Endothelial cell of umbilical vein (primary cell): ENCODE measurements at regions not wholly inside any gene's neighbourhood (a gene's known extent, or its start where the extent isn't known, plus 50 kb on each side); places are given as distances from the start of the nearest gene placed in this dataset.

Experiments
- BruUV-seq: library from RNA; stranded (reverse); fragments of 400-500 nt; replicated peaks from 2 replicates; lab custom pipeline; 2021; lab: Mats Ljungman, UMichigan
- CTCF ChIA-PET: fragments of 300-600, 350-600 bp; sonication (Branson Sonifier 250); formaldehyde crosslinking; loops from one replicate; lab custom pipeline; 2021; ENCODE audit warnings: antibody characterized with exemption, inconsistent platforms; lab: Charles Lee
- POLR2A ChIA-PET: fragments of 300-600, 350-600 bp; sonication (Branson Sonifier 250); formaldehyde crosslinking; loops from one replicate; lab custom pipeline; 2021; ENCODE audit warnings: antibody characterized with exemption, inconsistent platforms; lab: Charles Lee
- DNase-seq: peaks from one replicate; pipeline ENCODE4 v3.0.0-alpha.2; 2011; ENCODE audit warnings: low read depth, low spot score
- FAIRE-seq: peaks from 2 replicates; lab custom pipeline; 2011; peaks lifted over from hg19 to GRCh38; lab: Jason Lieb, UNC
- H2AFZ ChIP-seq: 2 replicates; pipeline ENCODE4 v1.6.0; 2012; ENCODE audit warnings: low read depth, low read length, control low read depth, inconsistent platforms
- H3K27ac ChIP-seq: 2 replicates; pipeline ENCODE4 v1.5.1; 2011; ENCODE audit warnings: low read depth, mild to moderate bottlenecking, control low read depth, low read length, moderate library complexity; ENCODE audit not compliant: insufficient read depth
- H3K27me3 ChIP-seq, 2 experiments: 2 replicates each; pipeline versions ENCODE4 v1.6.0 to v1.6.1; 2011; ENCODE audit warnings: low read length in 2 of 2, mixed read lengths in 1 of 2; ENCODE audit not compliant: control insufficient read depth in 2 of 2, insufficient read depth in 2 of 2
- H3K36me3 ChIP-seq, 2 experiments: 2 replicates in 1 of 2; 3 replicates in 1 of 2; pipeline ENCODE4 v1.5.1; 2011; ENCODE audit warnings: low read length in 2 of 2, mild to moderate bottlenecking in 1 of 2, moderate library complexity in 1 of 2; ENCODE audit not compliant: control insufficient read depth in 2 of 2, insufficient read depth in 2 of 2; ENCODE audit errors: extremely low read depth in 1 of 2
- H3K4me1 ChIP-seq: 3 replicates; pipeline ENCODE4 v1.5.1; 2011; ENCODE audit warnings: mild to moderate bottlenecking, low read length; ENCODE audit not compliant: control insufficient read depth, insufficient read depth; ENCODE audit errors: extremely low read depth
- H3K4me2 ChIP-seq: 2 replicates; pipeline ENCODE4 v1.6.1; 2011; ENCODE audit warnings: low read length, control low read depth, mixed read lengths; ENCODE audit not compliant: insufficient read depth
- H3K4me3 ChIP-seq, 3 experiments: fragments of 200-600 bp in 1 of 3; sonication (generic), shearing (Covaris generic) in 1 of 3; replicated peaks in 1 of 3; 2 replicates each; pipeline ENCODE4 v1.5.1; 2011 to 2016; ENCODE audit warnings: control low read depth in 3 of 3, low read length in 3 of 3, mild to moderate bottlenecking in 2 of 3, inconsistent platforms in 1 of 3, low read depth in 1 of 3, moderate library complexity in 1 of 3; ENCODE audit not compliant: insufficient read depth in 1 of 3
- H3K79me2 ChIP-seq: 2 replicates; pipeline ENCODE4 v1.6.0; 2012; ENCODE audit warnings: low read length, inconsistent platforms; ENCODE audit not compliant: control insufficient read depth, insufficient read depth
- H3K9ac ChIP-seq: replicated peaks from 2 replicates; pipeline ENCODE3; 2011; ENCODE audit warnings: low read length, control low read depth; ENCODE audit not compliant: insufficient read depth; ENCODE audit errors: extremely low read depth
- H3K9me1 ChIP-seq: replicated peaks from 3 replicates; pipeline ENCODE4 v1.6.0; 2011; ENCODE audit warnings: mild to moderate bottlenecking, low read length; ENCODE audit not compliant: control insufficient read depth, insufficient read depth; ENCODE audit errors: extremely low read depth
- H3K9me3 ChIP-seq: replicated peaks from 2 replicates; pipeline ENCODE4 v1.5.1; 2012; ENCODE audit warnings: low read length, inconsistent platforms; ENCODE audit not compliant: control insufficient read depth, insufficient read depth
- H4K20me1 ChIP-seq: replicated peaks from 2 replicates; pipeline ENCODE3; 2011; ENCODE audit warnings: mild to moderate bottlenecking, low read length; ENCODE audit not compliant: control insufficient read depth, insufficient read depth; ENCODE audit errors: extremely low read depth
- CTCF ChIP-seq, 2 donors: IDR thresholded peaks; 1 replicate in 1 of 2; 2 replicates in 1 of 2; pipeline ENCODE4 v1.5.1; 2011; ENCODE audit warnings: low read length in 2 of 2, mild to moderate bottlenecking in 2 of 2, moderate library complexity in 2 of 2, control low read depth in 1 of 2, inconsistent platforms in 1 of 2, low read depth in 1 of 2; ENCODE audit not compliant: insufficient read depth in 1 of 2; ENCODE audit errors: extremely low read depth in 1 of 2
- EZH2 ChIP-seq: IDR thresholded peaks from 2 replicates; pipeline ENCODE4 v1.6.1; 2012; ENCODE audit warnings: borderline replicate concordance, low read depth, mild to moderate bottlenecking, moderate library complexity, low read length, inconsistent platforms; ENCODE audit not compliant: severe bottlenecking
- FOS ChIP-seq: IDR thresholded peaks from 2 replicates; pipeline ENCODE4 v1.6.1; 2011; ENCODE audit warnings: mild to moderate bottlenecking, low read length, moderate library complexity, borderline replicate concordance; ENCODE audit not compliant: insufficient read depth
- GATA2 ChIP-seq: IDR thresholded peaks from 2 replicates; pipeline ENCODE4 v1.7.0; 2011; ENCODE audit warnings: low read depth, mild to moderate bottlenecking, moderate library complexity, mixed read lengths, low read length; ENCODE audit not compliant: insufficient read length, insufficient read depth
- JUN ChIP-seq: IDR thresholded peaks from 2 replicates; pipeline ENCODE4 v1.6.1; 2011; ENCODE audit warnings: borderline replicate concordance, low read depth; ENCODE audit not compliant: insufficient read length, insufficient read depth
- MAX ChIP-seq: IDR thresholded peaks from 2 replicates; pipeline ENCODE4 v1.6.1; 2011; ENCODE audit not compliant: insufficient read depth, insufficient read length
- MYC ChIP-seq: IDR thresholded peaks from one replicate; pipeline ENCODE4 v1.6.1; 2011; ENCODE audit warnings: mild to moderate bottlenecking, low read depth, low read length
- POLR2A ChIP-seq: IDR thresholded peaks from 2 replicates; pipeline ENCODE4 v1.6.1; 2012; ENCODE audit warnings: low read depth, mild to moderate bottlenecking, control low read depth, low read length
- POLR2AphosphoS5 ChIP-seq: IDR thresholded peaks from 2 replicates; pipeline ENCODE4 v1.6.1; 2012; ENCODE audit warnings: low read depth, mild to moderate bottlenecking, control low read depth, low read length, moderate library complexity; ENCODE audit not compliant: insufficient read depth
- dilution Hi-C: fragments of 300-500 bp; cut with MboI; formaldehyde crosslinking; loops from one replicate; pipeline ENCODE4 v1.15.0; 2019; ENCODE audit warnings: low sequenced_read_pairs; ENCODE audit not compliant: extremely low pct_ligation_motif_present
- intact Hi-C: fragments of 100-400 bp; cut with micrococcal nuclease; formaldehyde crosslinking; loops from one replicate; pipeline ENCODE4 v1.10.0; 2022

- no TSS peak for BruUV-seq
- ChIA-PET POLR2A (no interaction called here), CTCF (interaction anchor here (1.4 kb wide), 1 partner anchor 49 kb away, joined by 3 read pairs; no protein-coding TSS in a partner anchor)
- Histone ChIP-seq H3K27me3 (no peaks in the 10 kb centered on the region), H3K9ac (no peak overlapping the region), H3K9me1 (no peaks in the 10 kb centered on the region), H3K4me1 (no peaks in the 10 kb centered on the region), H3K79me2 (no peaks in the 10 kb centered on the region), H3K4me2 (no peak overlapping the region), H2AFZ (no peak overlapping the region), H3K27ac (no peak overlapping the region), H4K20me1 (no peaks in the 10 kb centered on the region), H3K36me3 (no peaks in the 10 kb centered on the region), H3K4me3 (no peak overlapping the region), H3K9me3 (no peaks in the 10 kb centered on the region)
- FAIRE-seq (no peak), DNase-seq (no peak)
- no peak for TF ChIP-seq FOS
- TF ChIP-seq EZH2, result no peak
- TF ChIP-seq MYC, result no peak
- TF ChIP-seq CTCF (IDR thresholded peaks at IDR 0.05; ENCODE audit: extremely low read depth in 1 of 2, insufficient read depth in 1 of 2, low read depth in 1 of 2, low read length in 2 of 2), result no peak
- TF ChIP-seq GATA2, result no peak
- no peak for TF ChIP-seq MAX
- no peak for TF ChIP-seq JUN
- TF ChIP-seq POLR2A, result no peak
- no peak for TF ChIP-seq POLR2AphosphoS5
- intact Hi-C loops, result no loop called here
- dilution Hi-C loops, result no loop called here
Observed at GRCh38 chr4:14131335-14131734, 503.8 kb upstream of the BOD1L1 start.
